ENCODE measurements at regions not wholly inside any gene's neighbourhood (a gene's known extent, or its start where the extent isn't known, plus 50 kb on each side); places are given as distances from the start of the nearest gene placed in this dataset.

DNA sequence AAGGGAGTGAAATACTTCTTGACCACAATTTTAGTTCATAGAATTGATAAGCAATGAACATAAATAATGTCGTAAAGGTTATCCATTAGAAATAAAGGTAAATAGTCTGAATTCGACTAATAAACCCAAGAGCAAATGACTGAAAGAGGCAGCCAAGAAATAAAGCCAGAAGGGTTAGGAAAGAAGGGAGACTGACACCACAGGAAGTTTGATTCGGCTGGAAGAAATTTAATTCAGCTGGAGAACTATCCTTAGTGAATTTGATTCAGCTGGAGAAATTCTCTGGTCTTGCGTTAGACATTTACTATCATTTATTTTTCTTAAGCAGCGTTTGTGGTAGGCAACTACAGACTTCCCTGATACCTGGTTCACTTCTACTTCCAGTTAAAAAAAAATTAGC is 429.6 kb downstream of the PID1 start:
- CTCF ChIA-PET = no interaction called here
- no peaks in the 10 kb centered on the region for H3K36me3 Mint-ChIP-seq
- no peaks in the 10 kb centered on the region for H3K4me1 Mint-ChIP-seq
- H3K9me3 Mint-ChIP-seq = no peaks in the 10 kb centered on the region
- H3K4me3 Mint-ChIP-seq = no peak overlapping the region
- no peak overlapping the region for H3K27ac Mint-ChIP-seq
- H3K27me3 Mint-ChIP-seq = no peaks in the 10 kb centered on the region
- no peak for DNase-seq

DNA sequence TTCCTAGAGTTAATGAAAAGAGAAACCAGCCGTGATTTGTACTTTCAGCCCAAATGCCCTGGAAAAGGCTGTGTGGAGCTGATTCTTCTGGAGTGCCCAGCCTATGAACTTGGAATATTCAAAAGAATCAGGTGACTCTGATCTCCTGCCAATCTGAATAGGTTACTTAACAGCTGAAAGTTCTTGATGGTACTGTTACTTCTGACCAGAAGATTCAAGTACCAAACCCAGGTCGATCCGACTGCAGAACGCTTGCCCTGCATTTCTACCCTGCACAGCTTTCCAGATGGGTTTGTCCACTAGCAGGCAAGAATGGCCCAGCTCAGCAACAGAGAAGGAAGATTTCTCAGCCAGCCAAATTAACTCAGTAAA is 430.4 kb downstream of the PID1 start:
- CTCF ChIA-PET = no interaction called here
- no peaks in the 10 kb centered on the region for H3K9me3 Mint-ChIP-seq
- no peak for DNase-seq
- no peaks in the 10 kb centered on the region for H3K36me3 Mint-ChIP-seq
- no peak overlapping the region for H3K4me3 Mint-ChIP-seq
- no peaks in the 10 kb centered on the region for H3K27me3 Mint-ChIP-seq
- no peaks in the 10 kb centered on the region for H3K4me1 Mint-ChIP-seq
- H3K27ac Mint-ChIP-seq = no peak overlapping the region

GRCh38 chr2:228840113-228840742 is 430.9 kb downstream of the PID1 start:
- Mint-ChIP-seq H3K4me3 (no peak overlapping the region), H3K36me3 (no peaks in the 10 kb centered on the region), H3K27ac (no peak overlapping the region), H3K27me3 (no peaks in the 10 kb centered on the region), H3K4me1 (no peaks in the 10 kb centered on the region), H3K9me3 (no peaks in the 10 kb centered on the region)
- no peak for DNase-seq
- CTCF ChIA-PET = no interaction called here

- H3K36me3 Mint-ChIP-seq = no peaks in the 10 kb centered on the region
- CTCF ChIA-PET = no interaction called here
- H3K4me1 Mint-ChIP-seq = no peaks in the 10 kb centered on the region
- no peaks in the 10 kb centered on the region for H3K9me3 Mint-ChIP-seq
- H3K4me3 Mint-ChIP-seq = no peak overlapping the region
- DNase-seq = no peak
- no peak overlapping the region for H3K27ac Mint-ChIP-seq
- no peaks in the 10 kb centered on the region for H3K27me3 Mint-ChIP-seq
These were observed 431.6 kb downstream of the PID1 start for GRCh38 chr2:228839421-228839876.

GRCh38 chr2:228838819-228839218 is 432.3 kb downstream of the PID1 start:
- Mint-ChIP-seq H3K4me1 (no peaks in the 10 kb centered on the region), H3K4me3 (no peak overlapping the region), H3K36me3 (no peaks in the 10 kb centered on the region), H3K27me3 (no peaks in the 10 kb centered on the region), H3K9me3 (no peaks in the 10 kb centered on the region), H3K27ac (no peak overlapping the region)
- CTCF ChIA-PET = no interaction called here
- no peak for DNase-seq

- H3K36me3 Mint-ChIP-seq = no peaks in the 10 kb centered on the region
- CTCF ChIA-PET = no interaction called here
- H3K4me1 Mint-ChIP-seq = no peaks in the 10 kb centered on the region
- no peak overlapping the region for H3K27ac Mint-ChIP-seq
- H3K9me3 Mint-ChIP-seq = peaks cover 8% of the 10 kb centered on the region
- no peak for DNase-seq
- H3K27me3 Mint-ChIP-seq = no peaks in the 10 kb centered on the region
- no peak overlapping the region for H3K4me3 Mint-ChIP-seq
These were observed 442.7 kb downstream of the PID1 start for GRCh38 chr2:228828397-228828796.

DNA sequence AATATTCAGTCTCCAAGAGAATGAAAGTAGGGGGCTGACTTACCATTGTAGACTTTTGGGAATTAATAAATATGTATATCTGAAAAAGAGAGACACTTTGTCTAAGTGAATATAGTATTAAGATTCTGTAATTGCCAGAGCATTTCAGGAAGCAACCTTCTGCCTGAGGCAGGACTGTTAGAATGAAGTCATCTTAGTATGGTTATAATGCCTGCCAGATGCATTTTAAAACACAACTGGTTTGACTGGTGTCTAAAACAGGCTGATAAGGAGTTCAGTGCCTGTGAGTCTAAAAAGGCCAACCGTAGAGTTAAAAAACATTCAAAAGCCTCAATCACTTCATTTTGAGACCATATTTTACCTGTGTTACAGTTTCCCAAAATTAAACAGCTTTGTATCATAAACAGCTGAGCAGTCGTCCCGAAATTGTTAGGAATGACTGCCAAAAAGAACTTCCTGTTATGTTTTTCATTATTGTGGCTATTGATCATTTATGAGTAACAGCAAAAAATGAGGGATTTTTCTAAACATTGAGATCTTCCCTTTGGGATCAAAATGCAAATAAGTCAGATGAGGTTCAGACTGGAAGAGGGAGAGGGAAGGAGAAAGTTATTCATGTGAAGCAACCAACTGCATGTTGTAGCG is 443.9 kb downstream of the PID1 start:
- Mint-ChIP-seq H3K4me1 (no peaks in the 10 kb centered on the region), H3K36me3 (no peaks in the 10 kb centered on the region), H3K4me3 (no peak overlapping the region), H3K27ac (no peak overlapping the region), H3K9me3 (peaks cover 8% of the 10 kb centered on the region), H3K27me3 (no peaks in the 10 kb centered on the region)
- CTCF ChIA-PET = no interaction called here
- DNase-seq = no peak

GRCh38 chr2:228819701-228820100 is 451.4 kb downstream of the PID1 start:
- Mint-ChIP-seq H3K27ac (no peak overlapping the region), H3K9me3 (no peaks in the 10 kb centered on the region), H3K27me3 (no peaks in the 10 kb centered on the region), H3K36me3 (no peaks in the 10 kb centered on the region), H3K4me1 (no peaks in the 10 kb centered on the region), H3K4me3 (no peak overlapping the region)
- CTCF ChIA-PET = no interaction called here
- no peak for DNase-seq

- H3K9me3 Mint-ChIP-seq = no peaks in the 10 kb centered on the region
- H3K36me3 Mint-ChIP-seq = no peaks in the 10 kb centered on the region
- no peak for DNase-seq
- no peak overlapping the region for H3K4me3 Mint-ChIP-seq
- CTCF ChIA-PET = no interaction called here
- no peaks in the 10 kb centered on the region for H3K4me1 Mint-ChIP-seq
- no peak overlapping the region for H3K27ac Mint-ChIP-seq
- H3K27me3 Mint-ChIP-seq = no peaks in the 10 kb centered on the region
These were observed 468.7 kb downstream of the PID1 start for GRCh38 chr2:228802181-228803071.

- DNase-seq = no peak
- no peak overlapping the region for H3K4me3 Mint-ChIP-seq
- CTCF ChIA-PET = no interaction called here
- no peak overlapping the region for H3K27ac Mint-ChIP-seq
- peaks cover 5% of the 10 kb centered on the region for H3K9me3 Mint-ChIP-seq
- H3K27me3 Mint-ChIP-seq = no peaks in the 10 kb centered on the region
- H3K4me1 Mint-ChIP-seq = no peaks in the 10 kb centered on the region
- no peaks in the 10 kb centered on the region for H3K36me3 Mint-ChIP-seq
These were observed 469.6 kb downstream of the PID1 start for GRCh38 chr2:228801451-228801850.

- Mint-ChIP-seq H3K9me3 (peaks cover 7% of the 10 kb centered on the region), H3K27me3 (no peaks in the 10 kb centered on the region), H3K27ac (no peak overlapping the region), H3K36me3 (no peaks in the 10 kb centered on the region), H3K4me1 (no peaks in the 10 kb centered on the region), H3K4me3 (no peak overlapping the region)
- DNase-seq = no peak
- CTCF ChIA-PET = no interaction called here
These were observed 471.9 kb downstream of the PID1 start for GRCh38 chr2:228799208-228799588.

DNA sequence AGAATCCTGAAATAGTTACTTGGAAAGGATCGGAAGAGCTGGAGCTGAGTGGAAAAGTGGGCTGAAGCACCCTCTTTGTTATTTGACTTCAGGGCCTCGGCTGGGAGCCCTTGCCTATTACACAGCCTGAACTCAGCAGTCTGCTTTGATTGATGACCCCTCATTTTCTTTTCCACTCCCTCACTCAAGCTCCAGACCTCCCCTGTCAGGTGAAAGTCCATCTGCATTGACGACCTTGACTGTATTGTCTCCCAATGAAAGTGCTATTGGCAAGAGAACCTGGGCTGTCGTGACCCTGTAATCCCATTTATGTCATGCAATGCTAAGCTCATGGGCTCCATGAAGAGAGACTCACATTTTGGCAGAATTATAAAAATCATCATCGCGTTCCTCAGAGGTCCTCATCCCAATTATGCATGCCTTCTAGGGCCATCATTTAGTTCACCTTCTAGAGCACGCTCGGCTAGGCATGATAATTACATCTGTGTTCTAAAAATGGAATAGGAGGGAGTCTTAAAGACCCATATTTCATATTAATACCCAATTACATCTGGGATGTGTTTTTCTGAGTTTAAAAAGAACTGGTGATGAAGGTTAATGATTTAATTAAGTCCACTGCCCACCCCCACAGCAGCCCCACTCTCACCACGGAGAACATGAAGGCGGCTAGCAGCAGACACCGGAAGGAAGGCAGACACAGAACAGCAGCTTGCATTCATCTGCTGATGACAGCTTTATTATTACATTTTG is 472.5 kb downstream of the PID1 start:
- Mint-ChIP-seq H3K36me3 (no peaks in the 10 kb centered on the region), H3K9me3 (peaks cover 7% of the 10 kb centered on the region), H3K27me3 (no peaks in the 10 kb centered on the region), H3K27ac (no peak overlapping the region), H3K4me3 (no peak overlapping the region), H3K4me1 (no peaks in the 10 kb centered on the region)
- DNase-seq = no peak
- CTCF ChIA-PET = no interaction called here

DNA sequence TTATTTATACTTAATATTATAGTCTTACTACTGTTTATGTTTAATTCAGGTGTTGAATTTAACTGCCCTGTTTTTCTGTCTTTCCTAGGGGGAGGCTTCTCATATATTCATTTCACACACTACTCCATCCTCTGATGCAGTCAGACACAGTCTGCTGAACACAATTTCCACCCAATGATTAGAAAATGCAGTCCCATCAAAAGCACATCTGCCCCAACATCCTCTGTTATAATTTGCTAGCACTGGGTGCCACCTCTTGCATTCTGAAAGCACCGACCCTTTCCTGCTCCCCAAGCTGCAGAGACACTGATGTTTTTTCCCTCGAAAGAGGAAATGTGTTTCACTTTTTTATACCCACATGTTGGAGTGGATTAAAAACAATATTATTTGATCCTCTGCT is 474.7 kb downstream of the PID1 start:
- Mint-ChIP-seq H3K9me3 (peaks cover 10% of the 10 kb centered on the region), H3K4me3 (no peak overlapping the region), H3K36me3 (no peaks in the 10 kb centered on the region), H3K4me1 (no peaks in the 10 kb centered on the region), H3K27ac (no peak overlapping the region), H3K27me3 (no peaks in the 10 kb centered on the region)
- no peak for DNase-seq
- CTCF ChIA-PET = no interaction called here

DNA sequence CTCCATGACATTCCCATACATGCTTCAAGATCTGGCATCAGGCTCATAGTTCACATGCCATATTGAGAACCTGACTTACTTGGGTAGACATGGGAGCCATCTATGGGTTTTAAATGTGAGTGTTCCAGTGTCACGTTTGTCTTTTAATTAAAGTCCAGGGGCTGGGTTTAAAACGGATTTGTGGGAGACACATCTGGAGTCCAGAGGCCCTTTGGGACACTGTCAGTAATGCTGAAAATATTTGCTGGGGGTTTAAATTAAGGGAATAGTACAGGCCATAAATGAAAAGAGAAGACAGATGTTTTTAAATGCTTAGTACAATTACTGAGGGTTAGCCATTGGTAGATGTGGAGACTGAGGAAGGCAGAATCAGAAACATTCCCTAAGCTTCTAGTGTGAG is 478.0 kb downstream of the PID1 start:
- CTCF ChIA-PET = no interaction called here
- H3K36me3 Mint-ChIP-seq = no peaks in the 10 kb centered on the region
- peaks cover 10% of the 10 kb centered on the region for H3K9me3 Mint-ChIP-seq
- no peaks in the 10 kb centered on the region for H3K4me1 Mint-ChIP-seq
- no peak overlapping the region for H3K4me3 Mint-ChIP-seq
- no peak overlapping the region for H3K27ac Mint-ChIP-seq
- no peaks in the 10 kb centered on the region for H3K27me3 Mint-ChIP-seq
- no peak for DNase-seq

Measured in activated naive CD4-positive, alpha-beta T cell treated with anti-CD3 and anti-CD28 coated beads, Interleukin-2, amount 10 ng/mL, durations not matched to agents 7 days and 5 days (primary cell).